MV-4-11 (cell line): ENCODE measurements at regions not wholly inside any gene's neighbourhood (a gene's known extent, or its start where the extent isn't known, plus 50 kb on each side); places are given as distances from the start of the nearest gene placed in this dataset.
"Not testable (repeated sequence)": the region's sequence is repeated elsewhere in the genome, so short reads cannot be mapped to it uniquely, and the experiment has no call there.

Experiments used
- DNase-seq: peaks from one replicate; lab custom pipeline; 2025; lab: John Stamatoyannopoulos, UW

GRCh38 chr10:80859279-80859678 is 321.6 kb downstream of the SH2D4B start:
- DNase-seq: not testable (repeated sequence)

GRCh38 chr10:80860719-80861118 is 323.0 kb downstream of the SH2D4B start:
- DNase-seq: no peak

DNA sequence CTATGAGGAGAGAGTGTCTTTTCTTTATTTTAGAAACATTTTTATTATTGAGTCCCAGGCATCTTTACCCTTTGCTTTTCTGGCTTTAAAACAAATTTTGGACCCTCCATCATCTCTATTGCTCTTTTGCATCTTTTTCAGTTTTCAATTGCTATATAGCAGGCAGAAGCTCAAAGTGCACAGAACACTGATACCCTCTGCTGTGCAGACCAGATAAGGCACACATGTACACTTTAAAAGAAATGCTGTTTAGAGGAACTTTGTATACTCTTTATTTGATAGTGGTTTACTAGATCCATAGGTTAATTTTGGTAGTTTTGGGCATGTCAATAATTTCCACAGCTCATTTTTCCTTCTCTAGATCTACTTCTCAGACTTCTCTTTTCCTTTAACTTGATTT is 324.2 kb downstream of the SH2D4B start:
- no peak for DNase-seq

GRCh38 chr10:80870282-80870681 is 332.6 kb downstream of the SH2D4B start:
- no peak for DNase-seq

- no peak for DNase-seq
Observed at GRCh38 chr10:80871083-80871482, 333.4 kb downstream of the SH2D4B start.

- no peak for DNase-seq
Observed at GRCh38 chr10:80878330-80878729, 340.6 kb downstream of the SH2D4B start.

DNA sequence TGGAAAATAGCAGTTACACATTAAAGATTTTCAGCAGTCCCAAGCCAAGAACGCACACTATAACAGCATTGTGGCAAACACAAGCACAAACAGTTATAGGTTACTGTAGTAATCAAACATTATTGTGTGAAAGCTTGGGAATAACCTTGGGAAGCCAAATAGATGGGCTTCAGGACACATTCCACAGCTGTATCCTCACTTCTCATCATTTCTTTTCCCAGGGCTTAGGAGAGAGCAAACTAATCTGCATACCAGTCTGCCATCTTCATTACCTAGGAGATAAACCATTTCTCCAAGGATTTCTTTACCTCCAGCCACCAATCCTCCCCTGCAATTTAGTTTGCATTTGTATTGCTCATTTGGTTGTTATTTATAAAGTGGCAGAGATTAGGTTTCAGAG is 352.4 kb downstream of the SH2D4B start:
- DNase-seq: no peak

- DNase-seq: no peak
Observed at GRCh38 chr10:80893256-80893655, 355.6 kb downstream of the SH2D4B start.

GRCh38 chr10:80894311-80894791 is 356.6 kb downstream of the SH2D4B start:
- no peak for DNase-seq

GRCh38 chr10:80894797-80895467 is 357.2 kb downstream of the SH2D4B start:
- no peak for DNase-seq

- no peak for DNase-seq
Observed at GRCh38 chr10:80896076-80896475, 358.4 kb downstream of the SH2D4B start.

DNA sequence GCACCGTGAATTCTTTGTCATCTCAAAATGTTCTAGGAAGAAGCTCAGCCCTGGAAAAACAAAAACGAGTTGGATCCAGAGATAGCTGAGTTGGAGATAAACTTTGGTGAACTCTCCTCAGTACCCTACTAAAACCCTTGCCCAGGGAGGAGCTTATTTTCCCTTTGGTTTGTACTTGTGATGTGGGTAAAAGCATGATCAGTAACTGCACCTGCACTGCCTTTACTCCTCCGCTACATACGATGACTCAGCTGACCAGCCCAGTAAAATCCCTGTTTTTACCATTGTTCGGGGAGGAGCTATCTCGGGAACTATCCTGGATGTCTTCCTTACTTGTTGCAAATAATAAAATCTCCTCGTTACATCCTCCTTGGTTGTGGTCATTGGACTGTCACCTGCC is 359.3 kb downstream of the SH2D4B start:
- no peak for DNase-seq

- no peak for DNase-seq
Observed at GRCh38 chr10:80900661-80901060, 363.0 kb downstream of the SH2D4B start.

DNA sequence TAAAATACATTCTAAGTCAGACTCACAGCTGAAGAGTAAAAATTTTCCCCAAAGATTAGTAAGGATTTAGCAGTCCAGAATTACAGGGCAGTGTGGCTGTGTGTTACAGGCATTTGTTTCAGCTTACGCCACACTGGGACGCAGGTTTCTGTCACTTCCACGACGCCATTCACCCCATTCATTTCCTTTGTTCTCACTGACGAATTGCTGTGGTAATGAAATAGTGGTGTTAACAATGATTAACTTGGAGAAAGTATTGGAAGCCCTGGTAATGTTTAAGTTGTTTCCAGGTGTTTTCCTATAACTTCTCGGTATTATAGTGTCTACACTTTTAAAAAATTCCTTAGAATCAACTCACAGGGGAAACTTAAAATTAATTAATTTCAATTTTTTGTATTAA is 370.9 kb downstream of the SH2D4B start:
- no peak for DNase-seq

- DNase-seq: no peak
Observed at GRCh38 chr10:80909254-80909653, 371.6 kb downstream of the SH2D4B start.

DNA sequence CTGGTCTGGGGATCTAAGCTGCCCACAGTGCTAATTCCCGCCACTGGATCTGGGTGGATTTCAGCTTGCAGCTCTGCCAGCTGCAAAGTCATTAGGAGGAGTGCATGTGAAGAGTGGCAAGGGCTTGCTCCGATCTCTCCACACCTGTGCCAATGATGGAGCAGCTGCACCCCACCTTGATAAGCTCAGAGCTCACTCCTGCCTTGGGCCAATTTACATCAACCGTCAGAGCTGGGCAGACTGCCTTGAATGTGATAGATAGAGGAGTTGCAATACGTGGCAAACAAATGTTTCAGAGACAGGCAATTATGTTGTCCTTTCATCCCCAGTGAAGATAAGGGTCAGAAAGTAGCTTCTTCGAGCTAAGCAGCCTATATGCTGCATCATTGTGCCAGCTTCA is 379.9 kb downstream of the SH2D4B start:
- no peak for DNase-seq

DNA sequence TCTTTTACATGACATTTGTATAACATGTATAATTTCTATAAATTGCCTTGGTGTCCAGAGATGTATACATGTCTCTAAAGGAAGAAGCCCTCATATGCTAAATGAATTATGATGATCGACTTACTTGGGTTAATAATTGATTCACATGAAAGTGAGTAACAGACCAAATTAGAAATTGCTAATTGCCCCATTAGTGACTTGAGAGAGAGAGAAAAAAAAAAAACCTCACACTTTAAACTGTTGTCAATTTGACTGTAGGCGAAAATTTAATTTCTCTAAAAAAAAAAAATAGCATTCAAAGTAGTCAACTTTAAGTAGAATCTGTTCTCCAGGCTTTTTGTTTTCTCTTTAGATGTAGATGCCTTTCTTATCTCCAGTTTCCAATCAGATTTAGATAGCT is 383.3 kb downstream of the SH2D4B start:
- DNase-seq: no peak

GRCh38 chr10:80924063-80924952 is 386.6 kb downstream of the SH2D4B start:
- DNase-seq: peak; percentile 8

DNA sequence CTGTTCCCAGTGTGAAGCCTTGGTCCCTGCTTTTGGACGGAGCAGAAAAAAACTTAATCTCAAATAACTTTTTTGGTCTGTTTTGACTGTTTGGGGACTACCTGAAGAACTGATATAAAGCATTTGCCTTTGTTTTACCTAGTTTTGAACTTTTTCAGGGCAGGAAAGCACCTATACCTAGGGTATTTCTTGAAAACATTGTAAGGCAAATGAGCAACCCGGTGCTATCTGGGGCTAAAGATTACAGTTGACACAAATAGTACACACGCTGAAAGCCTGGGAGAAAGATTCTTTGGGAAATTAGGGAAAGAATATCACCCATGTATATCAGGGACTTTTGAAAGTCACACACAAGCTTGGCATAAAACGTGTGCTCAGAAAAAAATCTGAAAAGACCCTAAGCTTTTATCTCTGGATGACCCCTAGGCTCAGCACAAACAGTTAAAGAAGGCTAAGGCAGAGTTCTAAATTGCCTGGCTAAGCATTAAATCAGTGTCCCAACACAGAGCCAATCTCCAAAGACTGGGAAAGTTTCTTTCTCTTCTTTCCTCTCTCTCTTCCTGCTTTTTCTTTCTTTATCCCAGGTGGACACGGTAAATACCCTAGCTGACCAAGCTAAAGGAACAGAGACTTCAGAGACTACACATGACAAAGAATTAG is 389.8 kb downstream of the SH2D4B start:
- DNase-seq: no peak

GRCh38 chr10:80938903-80939302 is 401.2 kb downstream of the SH2D4B start:
- peak; percentile 17 for DNase-seq

DNA sequence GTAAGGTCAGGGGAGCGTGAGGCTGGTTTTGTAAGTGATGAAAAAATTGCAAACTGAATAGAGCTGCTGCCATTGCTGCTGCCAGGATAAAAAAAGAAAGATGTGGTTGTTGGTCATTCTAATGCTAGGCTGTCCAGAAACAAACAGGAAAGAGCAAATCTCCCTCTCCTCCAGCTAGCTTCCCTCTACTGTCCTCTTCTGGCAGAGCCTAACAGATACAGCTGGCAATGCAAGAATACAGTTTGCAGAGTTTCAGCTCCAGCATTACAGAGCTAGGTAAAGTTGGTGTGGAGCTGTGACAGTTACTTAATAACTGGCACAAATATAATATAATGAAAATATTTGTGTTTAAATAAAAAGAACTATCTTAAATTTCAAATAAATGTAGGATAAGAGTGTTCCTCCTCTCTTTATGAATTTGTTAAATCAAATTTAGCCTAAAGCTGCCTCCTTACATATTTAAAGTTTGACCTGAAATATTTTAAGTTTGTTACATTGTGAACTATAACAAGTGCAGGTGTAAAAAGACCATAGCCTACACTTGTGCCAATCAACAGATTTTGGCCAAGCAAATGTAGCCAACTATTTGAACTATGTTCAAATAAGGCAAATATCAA is 407.7 kb downstream of the SH2D4B start:
- DNase-seq: peak; percentile 54

- no peak for DNase-seq
Observed at GRCh38 chr10:80946073-80946472, 408.4 kb downstream of the SH2D4B start.
